GM21576 (cell line): ENCODE measurements at regions not wholly inside any gene's neighbourhood (a gene's known extent, or its start where the extent isn't known, plus 50 kb on each side); places are given as distances from the start of the nearest gene placed in this dataset.
"Not testable (repeated sequence)": the region's sequence is repeated elsewhere in the genome, so short reads cannot be mapped to it uniquely, and the experiment has no call there.

Experiments used
- ATAC-seq: cut with Tn5 transposase; IDR thresholded peaks from one replicate; pipeline ENCODE4 v1.9.1; 2021; ENCODE audit warnings: mild to moderate bottlenecking, moderate library complexity; ENCODE audit not compliant: unreplicated experiment

GRCh38 chr1:230558324-230558723, 84.0 kb upstream of the COG2 start:
- ATAC-seq, result no peak

GRCh38 chr1:230556453-230556852, 85.8 kb upstream of the COG2 start:
- no peak for ATAC-seq

- ATAC-seq, result no peak
Observed at GRCh38 chr1:230555814-230556213, 86.5 kb upstream of the COG2 start.

- no peak for ATAC-seq
Observed at GRCh38 chr1:230552880-230553279, 89.4 kb upstream of the COG2 start.

DNA sequence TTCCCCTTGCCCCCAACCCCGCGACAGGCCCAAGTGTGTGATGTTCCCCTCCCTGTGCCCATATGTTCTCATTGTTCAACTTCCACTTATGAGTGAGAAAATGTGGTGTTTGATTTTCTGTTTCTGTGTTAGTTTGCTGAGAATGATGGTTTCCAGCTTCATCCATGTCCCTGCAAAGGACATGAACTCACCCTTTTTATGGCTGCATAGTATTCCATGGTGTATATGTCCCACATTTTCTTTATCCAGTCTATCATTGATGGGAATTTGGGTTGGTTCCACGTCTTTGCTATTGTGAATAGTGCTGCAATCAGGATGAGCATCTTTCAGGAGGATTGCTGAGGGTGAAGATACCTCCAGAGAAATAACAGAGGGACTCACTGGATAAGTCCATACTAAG, 91.3 kb upstream of the COG2 start:
- not testable (repeated sequence) for ATAC-seq

DNA sequence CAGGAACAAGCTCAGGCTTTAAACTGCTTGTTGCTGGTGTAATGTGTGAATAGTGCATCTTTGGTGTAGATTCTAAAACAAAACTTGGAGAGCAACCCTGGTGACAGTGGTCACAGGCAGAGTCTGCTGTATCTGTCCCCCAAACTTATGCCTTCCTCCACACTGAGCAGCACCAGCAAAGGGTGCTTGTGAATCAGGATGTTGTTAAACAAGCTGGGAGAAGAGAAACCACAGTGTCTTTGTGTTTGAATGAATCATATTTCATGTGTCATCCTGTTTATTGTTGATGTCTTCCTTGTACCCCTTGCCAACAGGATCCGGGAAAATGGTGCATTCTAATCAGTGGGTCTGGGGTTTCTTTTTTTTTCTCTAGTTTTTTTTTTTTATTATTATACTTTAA, 91.9 kb upstream of the COG2 start:
- ATAC-seq, result no peak

GRCh38 chr1:230549625-230550024, 92.7 kb upstream of the COG2 start:
- no peak for ATAC-seq

- no peak for ATAC-seq
Observed at GRCh38 chr1:230548997-230549396, 93.3 kb upstream of the COG2 start.

GRCh38 chr1:230548357-230548756, 93.9 kb upstream of the COG2 start:
- no peak for ATAC-seq

DNA sequence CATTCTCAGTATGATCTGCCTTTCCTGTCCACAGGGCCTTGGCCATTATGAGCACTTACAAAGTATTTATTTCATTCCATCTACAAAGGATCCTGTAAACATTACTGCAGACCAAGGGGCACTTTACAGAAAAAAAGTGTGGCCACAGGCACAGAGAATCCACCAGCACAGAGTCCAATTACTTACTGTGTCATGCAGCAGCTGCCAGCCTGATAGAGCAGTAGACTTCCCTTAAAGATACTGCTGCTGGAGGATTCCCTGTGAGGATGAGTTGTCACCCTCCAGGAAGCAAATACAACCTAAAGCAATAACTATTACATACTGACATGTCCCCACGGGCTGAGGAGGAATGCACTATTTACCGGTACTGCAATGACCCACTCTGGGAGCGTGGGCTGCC, 97.1 kb upstream of the COG2 start:
- no peak for ATAC-seq

DNA sequence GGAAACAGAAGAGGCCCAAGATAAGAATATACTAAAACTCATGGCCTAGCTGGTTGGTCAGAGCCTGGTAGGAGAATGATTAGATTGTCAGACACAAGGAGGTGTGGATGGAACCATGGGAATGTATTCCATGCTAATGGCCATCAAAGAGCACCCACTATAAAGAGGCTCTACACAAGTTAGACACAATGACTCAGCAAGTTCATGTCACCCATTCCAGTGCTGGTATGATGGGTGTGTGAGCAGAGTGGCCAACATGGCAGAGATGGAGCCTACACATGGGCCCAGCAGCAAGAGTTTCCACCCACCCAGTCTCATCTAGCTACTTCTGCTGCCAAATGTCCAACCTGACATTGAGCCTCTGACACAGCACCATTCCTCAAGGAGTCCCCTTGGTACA, 97.5 kb upstream of the COG2 start:
- no peak for ATAC-seq

DNA sequence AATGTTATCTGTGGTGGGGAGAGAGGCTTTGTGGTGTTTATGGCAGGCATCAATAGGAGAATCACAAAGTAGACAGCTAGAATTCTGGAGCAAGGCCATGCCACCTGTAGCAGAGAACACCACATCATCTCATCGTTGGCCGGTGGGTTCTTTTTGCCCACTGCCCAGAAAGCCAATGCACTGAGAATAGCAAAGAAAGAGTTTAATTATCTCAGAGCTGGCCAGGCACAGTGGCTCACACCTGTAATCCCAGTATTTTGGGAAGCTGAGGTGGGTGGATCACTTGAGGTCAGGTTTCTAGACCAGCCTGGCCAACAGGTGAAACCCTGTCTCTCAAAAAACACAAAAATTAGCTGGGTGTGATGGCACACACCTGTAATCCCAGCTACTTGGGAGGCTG, 99.2 kb upstream of the COG2 start:
- ATAC-seq, result no peak

DNA sequence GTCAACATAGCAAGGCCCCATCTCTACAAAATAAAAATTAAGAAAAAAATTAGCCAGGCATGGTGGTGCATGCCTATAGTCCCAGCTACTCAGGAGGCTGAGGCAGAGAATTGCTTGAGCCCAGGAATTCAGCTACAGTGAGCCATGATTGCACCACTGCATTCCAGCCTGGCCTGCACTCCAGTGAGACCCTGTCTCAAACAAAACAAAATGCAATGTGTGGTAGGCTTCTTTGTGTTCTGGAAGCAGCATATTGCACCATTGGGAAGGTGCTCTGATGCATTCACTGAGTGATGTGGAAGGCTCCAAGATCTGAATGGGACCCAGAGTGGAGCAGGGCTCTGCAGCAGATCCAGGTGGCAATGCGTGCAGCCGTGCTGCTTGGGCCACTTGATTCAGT, 99.6 kb upstream of the COG2 start:
- ATAC-seq, result no peak

- ATAC-seq, result no peak
Observed at GRCh38 chr1:230542054-230542453, 100.2 kb upstream of the COG2 start.

DNA sequence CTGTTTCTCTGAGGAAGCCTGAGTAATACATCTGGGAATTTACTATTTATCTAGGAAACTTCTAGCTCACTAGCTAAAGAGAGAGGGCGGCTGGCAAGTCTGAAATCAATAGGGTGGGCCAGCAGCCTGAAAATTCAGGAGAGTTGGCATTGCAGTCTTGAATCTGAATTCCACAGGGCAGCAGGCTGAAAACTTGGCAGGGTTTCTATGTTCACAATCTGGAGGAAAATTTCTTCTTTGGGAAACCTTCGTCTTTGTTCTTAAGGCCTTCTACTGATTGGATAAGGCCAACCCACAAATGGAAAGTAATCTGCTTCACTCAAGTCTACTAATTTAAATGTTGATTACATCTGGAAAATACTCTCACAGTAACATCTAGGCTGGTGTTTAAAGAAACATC, 101.0 kb upstream of the COG2 start:
- ATAC-seq, result no peak

DNA sequence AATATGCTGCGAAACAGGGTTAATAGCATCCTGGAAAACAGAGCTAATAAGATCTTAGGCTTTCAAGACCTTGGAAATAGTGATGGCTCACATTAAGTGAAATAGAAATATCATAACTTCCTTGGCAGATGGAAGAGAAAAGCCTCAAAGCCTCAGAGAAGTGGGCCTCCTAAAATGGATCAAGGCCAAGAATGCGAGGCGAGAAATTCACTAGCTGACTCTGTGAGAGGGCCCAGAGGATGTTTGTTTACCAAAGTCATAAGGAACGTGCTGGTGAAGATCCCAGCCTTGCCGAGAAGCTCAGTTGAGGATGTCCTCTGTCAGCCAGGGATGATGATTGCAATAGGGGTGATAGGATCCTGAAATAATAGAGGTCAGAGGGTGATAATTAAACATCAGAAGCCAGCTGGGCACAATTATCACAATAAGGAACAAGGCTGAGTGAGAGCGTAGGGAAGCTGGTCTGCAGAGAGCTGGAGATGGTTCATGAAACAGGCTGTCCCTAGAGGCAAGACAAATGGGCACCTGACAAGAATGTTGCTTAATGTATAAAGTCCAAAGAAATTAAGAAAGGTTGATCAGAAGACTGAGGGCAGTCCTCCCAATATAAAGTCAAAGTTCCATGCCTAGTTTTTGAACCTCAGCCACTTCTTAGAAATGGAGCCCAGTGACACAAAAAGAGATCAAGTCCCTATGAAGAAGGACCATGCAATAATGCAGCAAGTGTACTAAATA, 101.7 kb upstream of the COG2 start:
- no peak for ATAC-seq

GRCh38 chr1:230537456-230537855, 104.8 kb upstream of the COG2 start:
- no peak for ATAC-seq

DNA sequence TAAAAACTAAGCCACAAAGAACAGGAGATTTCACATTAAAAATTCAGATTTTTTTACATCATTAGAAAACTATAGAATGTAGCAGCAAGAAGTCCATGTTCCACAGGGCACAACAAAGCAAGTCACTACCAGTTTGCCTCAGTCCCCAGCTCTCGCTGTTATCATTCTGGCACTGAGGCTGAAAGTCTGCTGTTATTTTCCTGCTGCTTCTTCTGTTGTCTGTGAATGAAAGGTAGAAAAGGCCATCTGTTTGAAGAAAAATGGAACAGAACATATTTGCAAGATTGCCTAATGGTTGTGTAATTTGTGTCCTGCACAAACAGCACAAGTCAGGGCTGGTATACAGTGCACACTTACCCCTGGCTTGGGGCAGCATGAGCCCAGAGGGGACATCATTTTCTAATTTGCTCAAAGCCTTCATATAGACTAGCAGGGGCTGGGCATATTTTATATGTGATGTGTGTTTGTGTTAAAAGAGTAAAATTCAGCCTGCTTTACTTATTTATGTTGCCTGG, 105.6 kb upstream of the COG2 start:
- no peak for ATAC-seq

GRCh38 chr1:230534224-230534623, 108.1 kb upstream of the COG2 start:
- ATAC-seq, result no peak

- no peak for ATAC-seq
Observed at GRCh38 chr1:230531103-230531502, 105.0 kb upstream of the PGBD5 start.

- ATAC-seq, result no peak
Observed at GRCh38 chr1:230519246-230519645, 93.1 kb upstream of the PGBD5 start.

DNA sequence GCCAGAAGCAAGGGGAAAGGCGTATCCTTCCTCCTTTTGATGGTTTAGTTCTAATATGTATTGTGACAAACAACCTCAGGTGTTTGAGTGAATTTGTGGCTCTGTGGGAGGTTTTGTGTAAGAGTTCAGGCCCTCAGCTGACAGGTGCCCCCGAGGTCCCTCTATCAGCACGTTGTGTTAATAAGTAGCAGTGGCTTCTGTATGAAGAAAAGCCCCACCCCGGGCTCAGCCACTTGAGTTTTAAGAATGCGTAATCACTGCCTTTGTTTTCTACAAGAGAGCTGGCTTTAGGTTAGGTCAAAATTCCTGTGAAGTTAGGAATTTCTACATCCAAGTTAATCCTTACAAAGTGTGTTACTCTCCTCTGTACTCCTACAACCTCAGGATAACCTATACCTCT, 92.4 kb upstream of the PGBD5 start:
- ATAC-seq, result no peak

DNA sequence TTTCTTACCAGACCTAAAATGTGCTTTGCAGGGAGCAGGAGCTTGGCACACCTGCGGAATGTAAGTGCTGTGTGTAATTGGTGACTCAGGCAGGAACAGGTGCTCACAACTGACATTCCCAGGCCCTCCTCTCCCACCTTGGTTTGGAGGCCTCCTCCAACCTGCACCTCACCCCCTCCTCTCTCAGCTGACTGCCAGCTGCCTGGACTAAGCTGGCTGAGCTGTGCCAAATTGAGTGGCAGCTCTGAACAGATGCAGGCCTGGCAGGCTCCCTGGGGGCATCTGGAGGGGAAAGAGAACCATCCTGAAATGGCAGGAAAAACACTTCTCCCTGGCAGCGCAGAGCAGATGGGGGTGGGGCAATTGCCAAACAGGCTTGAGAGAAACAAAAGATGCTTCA, 91.7 kb upstream of the PGBD5 start:
- ATAC-seq, result no peak
